HG03460 (cell line): ENCODE measurements at regions not wholly inside any gene's neighbourhood (a gene's known extent, or its start where the extent isn't known, plus 50 kb on each side); places are given as distances from the start of the nearest gene placed in this dataset.
"Not testable (repeated sequence)": the region's sequence is repeated elsewhere in the genome, so short reads cannot be mapped to it uniquely, and the experiment has no call there.

Source experiments
- ATAC-seq: cut with Tn5 transposase; IDR thresholded peaks from one replicate; pipeline ENCODE4 v1.9.1; 2021; ENCODE audit not compliant: unreplicated experiment

- ATAC-seq = no peak
Measured at GRCh38 chr11:29495676-29496075, 521.2 kb downstream of the KCNA4 start.

- ATAC-seq = no peak
Measured at GRCh38 chr11:29490938-29491337, 525.9 kb downstream of the KCNA4 start.

- ATAC-seq = no peak
Measured at GRCh38 chr11:29486301-29486700, 530.5 kb downstream of the KCNA4 start.

GRCh38 chr11:29485641-29486040 lies 531.2 kb downstream of the KCNA4 start:
- no peak for ATAC-seq

DNA sequence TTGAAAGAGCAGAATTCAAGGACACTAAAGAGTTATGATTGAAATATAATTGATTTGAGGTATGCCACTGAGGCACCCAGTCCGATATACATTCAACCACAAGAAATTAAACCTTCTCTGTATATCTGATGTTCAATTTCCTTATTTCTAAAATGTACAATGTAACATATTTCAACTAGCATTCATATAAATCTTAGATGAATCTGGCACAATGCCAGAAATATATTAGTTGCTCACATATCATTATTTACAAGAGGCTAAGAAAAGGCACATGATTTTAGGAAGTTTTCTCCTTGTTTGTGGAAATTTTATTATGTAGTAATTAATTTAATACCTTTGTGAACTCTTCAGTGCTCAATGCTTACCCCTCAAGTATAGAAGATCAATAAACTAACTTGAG lies 532.3 kb downstream of the KCNA4 start:
- ATAC-seq = no peak

DNA sequence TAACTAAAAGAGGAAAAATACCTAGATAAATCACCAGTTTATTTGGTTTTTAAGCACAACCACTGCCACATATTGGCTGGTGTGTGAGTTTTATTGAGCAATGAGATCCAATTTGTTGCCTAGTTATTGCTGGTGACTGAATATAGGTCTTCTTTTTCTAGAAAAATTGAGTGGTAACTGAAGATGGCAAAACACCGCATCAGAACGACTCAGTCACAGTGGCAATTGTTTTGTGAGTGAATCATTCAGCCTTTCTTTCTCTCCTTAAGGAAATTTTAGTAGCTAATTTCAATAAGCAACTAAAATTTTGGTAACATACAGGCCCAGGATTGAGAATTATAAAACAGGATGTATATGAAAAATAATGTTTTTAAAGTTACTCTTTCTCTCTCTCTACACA lies 533.0 kb downstream of the KCNA4 start:
- no peak for ATAC-seq

DNA sequence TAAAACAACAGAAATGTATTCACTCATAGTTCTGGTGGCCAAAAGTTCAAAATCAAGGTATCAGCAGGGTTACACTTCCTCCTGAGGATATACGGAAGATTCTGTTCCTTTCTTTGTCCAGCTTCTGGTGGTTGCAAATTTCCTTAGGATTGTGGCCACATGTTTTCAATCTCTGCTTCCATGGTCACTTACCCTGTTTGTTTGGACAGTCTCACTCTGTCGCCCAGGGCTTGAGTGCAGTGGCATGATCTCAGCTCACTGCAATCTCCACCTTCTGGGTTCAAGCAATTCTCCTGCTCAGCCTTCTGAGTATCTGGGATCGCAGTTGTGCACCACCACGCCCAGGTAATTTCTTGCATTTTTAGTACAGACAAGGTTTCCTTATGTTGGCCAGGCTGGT lies 534.3 kb downstream of the KCNA4 start:
- ATAC-seq = no peak

DNA sequence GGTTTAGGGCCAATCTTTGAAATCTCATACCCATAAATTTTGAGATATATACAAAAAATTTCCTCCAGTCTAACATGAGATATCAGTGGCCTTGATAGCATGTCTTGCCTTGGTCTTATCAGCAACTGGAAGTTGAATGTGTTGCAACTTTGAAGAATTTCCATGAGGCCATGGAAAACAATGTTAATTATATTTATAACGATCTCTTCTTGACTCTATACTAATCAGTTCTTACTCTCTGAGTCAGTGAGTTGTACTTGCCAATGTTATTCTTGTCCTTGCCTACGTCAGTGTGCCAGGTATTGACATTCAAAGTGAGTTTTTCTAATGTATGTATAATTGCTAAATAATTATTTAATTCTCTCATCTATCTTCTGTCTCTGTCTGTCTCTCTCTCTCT lies 535.1 kb downstream of the KCNA4 start:
- ATAC-seq = no peak

- ATAC-seq = no peak
Measured at GRCh38 chr11:29480981-29481380, 535.8 kb downstream of the KCNA4 start.

DNA sequence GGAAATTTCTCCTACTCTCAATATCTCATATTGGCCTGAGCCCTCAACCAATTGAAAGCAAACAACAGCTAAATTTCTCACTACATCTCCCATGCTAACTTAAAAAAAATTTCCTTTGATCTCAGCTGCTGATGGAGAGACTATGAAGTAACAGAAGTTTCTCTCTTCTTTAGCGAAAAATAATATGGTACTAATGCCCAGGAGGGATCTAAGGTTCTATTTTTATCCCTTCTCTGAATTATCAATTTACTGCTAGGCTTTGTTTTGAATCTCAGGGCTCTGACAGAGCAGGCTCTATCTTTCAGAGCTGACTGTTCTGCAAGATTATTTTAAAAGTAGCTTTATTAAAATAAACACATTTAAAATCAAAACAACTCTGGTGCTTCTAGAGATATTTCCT lies 558.6 kb downstream of the KCNA4 start:
- ATAC-seq = no peak

DNA sequence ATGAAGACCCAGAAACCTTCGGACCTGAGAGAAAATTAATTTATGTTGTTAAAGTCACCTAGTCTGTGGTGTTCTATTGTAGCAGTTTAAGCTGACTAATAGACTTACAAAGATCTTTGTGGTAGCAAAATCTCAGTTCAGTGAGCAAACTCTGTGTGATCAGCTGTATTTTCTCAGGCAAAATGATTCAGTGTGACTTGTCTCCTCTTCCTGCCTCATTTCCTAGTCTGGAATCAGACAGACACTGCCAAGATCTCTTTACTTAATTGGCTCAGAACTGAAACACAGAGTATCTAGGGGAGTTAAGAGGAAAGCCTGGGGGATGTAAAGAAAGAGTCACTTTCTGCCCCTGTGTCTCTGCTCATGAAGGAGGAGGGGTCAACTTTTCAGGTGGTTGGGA lies 564.7 kb downstream of the KCNA4 start:
- no peak for ATAC-seq

GRCh38 chr11:29449281-29450074 lies 567.4 kb downstream of the KCNA4 start:
- no peak for ATAC-seq

DNA sequence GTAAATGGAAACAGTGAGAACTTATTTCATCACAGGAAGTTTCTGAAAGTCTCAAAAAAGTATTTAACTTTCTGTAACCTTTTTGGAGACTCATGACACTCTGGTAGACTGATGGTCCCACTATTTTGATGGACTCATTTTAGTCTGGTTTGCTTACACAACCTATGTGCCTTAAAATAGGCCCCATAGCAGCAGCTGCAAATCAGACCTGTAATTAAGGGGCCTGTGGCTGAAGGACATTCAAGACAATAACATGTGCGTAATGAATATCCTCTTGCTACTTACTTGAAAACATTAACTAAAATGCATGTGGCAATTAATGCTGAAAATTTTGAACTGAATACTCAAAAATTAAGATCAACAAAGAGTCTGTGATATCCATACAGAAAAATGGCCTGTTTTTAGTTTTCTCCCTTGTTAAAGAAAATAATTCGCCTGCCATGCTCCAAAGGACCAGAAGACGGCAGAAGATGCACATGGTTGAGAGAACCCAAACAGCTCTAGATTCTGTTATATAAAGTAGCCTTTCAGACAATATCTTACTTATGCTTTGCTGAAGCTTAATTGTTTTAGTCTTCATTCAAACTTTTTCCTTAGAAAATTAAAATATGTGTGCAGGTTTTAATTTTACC lies 568.5 kb downstream of the KCNA4 start:
- no peak for ATAC-seq

- no peak for ATAC-seq
Measured at GRCh38 chr11:29447821-29448220, 569.0 kb downstream of the KCNA4 start.

DNA sequence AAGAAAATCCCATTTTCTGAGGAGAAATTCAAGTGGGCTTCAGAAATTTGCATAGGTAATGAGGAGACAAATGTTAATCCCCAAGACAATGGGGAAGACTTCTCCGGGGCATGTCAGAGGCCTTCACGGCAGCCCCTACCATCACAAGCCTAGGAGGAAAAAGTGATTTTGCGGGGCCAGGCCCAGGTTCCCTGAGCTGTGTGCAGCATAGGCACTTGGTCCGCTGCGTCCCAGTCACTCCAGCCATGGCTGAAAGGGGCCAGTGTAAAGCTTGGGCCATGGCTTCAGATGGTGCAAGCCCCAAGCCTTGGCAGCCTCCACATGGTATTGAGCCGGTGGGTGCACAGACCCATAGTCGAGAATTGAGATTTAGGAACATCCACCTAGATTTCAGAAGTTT lies 570.7 kb downstream of the KCNA4 start:
- ATAC-seq = no peak

DNA sequence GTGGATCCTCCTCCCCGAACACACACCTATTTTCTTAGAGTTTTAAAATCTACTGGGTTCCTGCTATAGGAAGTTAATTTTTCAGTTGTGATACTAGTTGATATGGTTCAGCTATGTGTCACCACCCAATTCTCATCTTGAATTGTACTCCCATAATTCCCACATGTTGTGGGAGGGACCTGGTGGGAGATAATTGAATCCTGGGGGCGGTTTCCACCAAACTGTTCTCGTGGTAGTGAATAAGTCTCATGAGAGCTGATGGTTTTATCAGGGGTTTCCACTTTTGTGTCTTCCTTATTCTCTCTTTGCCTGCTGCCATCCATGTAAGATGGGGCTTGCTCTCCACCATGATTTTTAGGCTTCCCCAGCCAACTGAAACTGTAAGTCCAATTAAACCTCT lies 571.6 kb downstream of the KCNA4 start:
- not testable (repeated sequence) for ATAC-seq

- no peak for ATAC-seq
Measured at GRCh38 chr11:29438815-29439214, 578.0 kb downstream of the KCNA4 start.

DNA sequence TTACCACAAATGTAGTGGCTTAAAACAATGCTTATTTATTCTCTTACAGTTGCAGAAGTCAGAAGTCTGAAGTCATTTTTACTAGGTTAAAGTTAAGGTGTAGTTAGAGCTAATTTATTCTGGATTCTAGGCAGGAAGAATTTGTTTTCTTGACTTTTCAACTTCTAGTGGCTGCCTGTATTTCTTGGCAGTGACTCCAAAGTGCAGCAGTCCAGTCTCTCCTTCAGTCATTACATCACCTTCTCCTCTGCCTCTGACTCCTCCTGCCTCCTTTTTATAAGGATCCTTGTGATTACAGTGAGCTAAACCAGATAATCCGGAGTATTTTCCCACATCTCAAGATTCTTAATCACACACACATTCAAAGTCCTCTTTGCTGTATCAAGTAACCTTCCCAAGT lies 581.4 kb downstream of the KCNA4 start:
- ATAC-seq = no peak

DNA sequence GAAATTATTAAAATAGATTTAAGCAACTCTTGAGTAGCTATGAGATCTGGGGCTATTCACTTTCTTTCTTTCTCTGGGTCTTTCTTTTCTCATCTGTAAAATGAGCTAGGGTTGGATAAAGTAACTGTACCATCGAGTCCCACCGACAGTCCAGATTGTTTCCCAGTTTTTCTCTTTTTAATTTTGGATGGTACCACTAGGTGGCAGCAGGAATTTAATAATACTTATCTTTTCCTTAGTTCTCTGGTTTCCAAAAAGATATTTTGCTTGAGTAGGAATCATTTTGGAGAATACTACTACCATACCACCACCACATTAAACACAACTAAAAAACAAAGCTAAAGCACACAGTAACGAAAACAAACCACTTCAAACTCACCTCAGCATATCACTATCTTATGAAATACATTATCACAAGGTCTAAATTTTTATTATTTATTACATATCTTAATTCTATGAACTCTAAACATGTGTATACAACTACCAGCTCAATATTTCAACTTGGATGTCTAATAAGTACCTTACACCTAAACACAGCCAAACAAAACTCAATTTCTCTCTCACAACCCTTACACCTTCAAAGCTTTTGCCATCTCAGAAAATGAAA lies 584.0 kb downstream of the KCNA4 start:
- no peak for ATAC-seq

GRCh38 chr11:29405305-29405704 lies 611.5 kb downstream of the KCNA4 start:
- ATAC-seq = no peak

- no peak for ATAC-seq
Measured at GRCh38 chr11:29395555-29396072, 621.2 kb downstream of the KCNA4 start.

DNA sequence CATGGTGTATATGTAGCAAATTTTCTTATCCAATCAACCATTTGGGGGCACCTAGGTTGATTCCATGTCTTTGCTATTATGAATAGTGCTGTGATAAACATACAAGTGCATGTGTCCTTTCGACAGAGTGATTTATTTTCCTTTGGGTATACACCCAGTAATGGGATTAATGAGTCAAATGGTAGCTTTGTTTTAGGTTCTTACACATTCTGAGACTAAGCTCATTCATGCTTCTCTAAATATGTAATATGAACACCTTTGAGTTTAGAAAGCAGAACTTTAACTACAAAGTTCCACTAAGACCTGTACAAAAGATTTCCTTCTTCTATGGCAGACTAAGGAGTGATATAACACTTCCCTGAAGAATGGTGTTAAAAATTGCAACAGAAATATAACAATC lies 627.0 kb downstream of the KCNA4 start:
- ATAC-seq = no peak
